ENCODE measurements at regions not wholly inside any gene's neighbourhood (a gene's known extent, or its start where the extent isn't known, plus 50 kb on each side); places are given as distances from the start of the nearest gene placed in this dataset.

- Histone ChIP-seq H3F3A (replicated peaks; ENCODE audit: insufficient read depth) (no peaks in the 10 kb centered on the region), H4K20me1 (ENCODE audit: insufficient read depth) (no peaks in the 10 kb centered on the region), H2AFZ (ENCODE audit: low read depth) (no peak overlapping the region), H3K4me3 (ENCODE audit: low read depth in 2 of 2, low read length in 1 of 2) (no peak overlapping the region), H3K4me2 (no peak overlapping the region), H3K4me1 (ENCODE audit: control insufficient read depth in 1 of 2, insufficient read depth in 2 of 2, low read depth in 1 of 2, low read length in 1 of 2) (no peaks in the 10 kb centered on the region), H3K27ac (ENCODE audit: low read depth in 2 of 2, low read length in 1 of 2) (no peak overlapping the region), H3K9ac (no peak overlapping the region), H3K9me3 (no peaks in the 10 kb centered on the region), H3K27me3 (ENCODE audit: insufficient read depth) (no peaks in the 10 kb centered on the region; the same call in 1 of the 2 replicates), H3K9me2 (no peaks in the 10 kb centered on the region), H3K36me3 (replicated peaks in 1 of 2; ENCODE audit: control insufficient read depth in 1 of 2, insufficient read depth in 2 of 2, low read length in 1 of 2) (no peaks in the 10 kb centered on the region), H3K79me2 (ENCODE audit: insufficient read depth) (no peaks in the 10 kb centered on the region)
- 0% methylated on average over 4 of the region's 5 CpGs for WGBS (ENCODE audit: low lambda C conversion rate)
- DNase-seq, result no peak
- TF ChIP-seq RFX5 (IDR thresholded peaks at IDR 0.05; ENCODE audit: low read length), result no peak
- no peak for TF ChIP-seq EP300 (IDR thresholded peaks at IDR 0.05; ENCODE audit: borderline replicate concordance in 1 of 2, low read depth in 1 of 2, low read length in 1 of 2)
- no peak for TF ChIP-seq GABPA (IDR thresholded peaks at IDR 0.05; ENCODE audit: low read depth)
- no peak for TF ChIP-seq IRF3 (IDR thresholded peaks at IDR 0.05; ENCODE audit: low read depth, low read length)
- no peak for TF ChIP-seq MEF2A (IDR thresholded peaks at IDR 0.05; ENCODE audit: borderline replicate concordance, low read depth)
- no peak for TF ChIP-seq NRF1 (IDR thresholded peaks at IDR 0.05; ENCODE audit: low read depth, low read length)
- TF ChIP-seq JUND (IDR thresholded peaks at IDR 0.05), result no peak
- no peak for TF ChIP-seq SIN3A (IDR thresholded peaks at IDR 0.05; ENCODE audit: borderline replicate concordance, low read depth, low read length)
- TF ChIP-seq YY1 (IDR thresholded peaks at IDR 0.05; ENCODE audit: low read depth), result no peak
- no peak for TF ChIP-seq TCF12 (IDR thresholded peaks at IDR 0.05)
- no peak for TF ChIP-seq ELF1 (IDR thresholded peaks at IDR 0.05)
- TF ChIP-seq POLR2AphosphoS5 (IDR thresholded peaks at IDR 0.05; ENCODE audit: low read depth, low read length), result no peak
- TF ChIP-seq MXI1 (IDR thresholded peaks at IDR 0.05; ENCODE audit: low read depth, low read length), result no peak
- TF ChIP-seq, protein P1, sequence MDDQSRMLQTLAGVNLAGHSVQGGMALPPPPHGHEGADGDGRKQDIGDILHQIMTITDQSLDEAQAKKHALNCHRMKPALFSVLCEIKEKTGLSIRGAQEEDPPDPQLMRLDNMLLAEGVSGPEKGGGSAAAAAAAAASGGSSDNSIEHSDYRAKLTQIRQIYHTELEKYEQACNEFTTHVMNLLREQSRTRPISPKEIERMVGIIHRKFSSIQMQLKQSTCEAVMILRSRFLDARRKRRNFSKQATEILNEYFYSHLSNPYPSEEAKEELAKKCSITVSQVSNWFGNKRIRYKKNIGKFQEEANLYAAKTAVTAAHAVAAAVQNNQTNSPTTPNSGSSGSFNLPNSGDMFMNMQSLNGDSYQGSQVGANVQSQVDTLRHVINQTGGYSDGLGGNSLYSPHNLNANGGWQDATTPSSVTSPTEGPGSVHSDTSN (IDR thresholded peaks at IDR 0.05), result no peak
- no peak for TF ChIP-seq FOXM1 (IDR thresholded peaks at IDR 0.05; ENCODE audit: low read depth)
- TF ChIP-seq NFIC (IDR thresholded peaks at IDR 0.05; ENCODE audit: borderline replicate concordance), result no peak
- TF ChIP-seq, protein P2, sequence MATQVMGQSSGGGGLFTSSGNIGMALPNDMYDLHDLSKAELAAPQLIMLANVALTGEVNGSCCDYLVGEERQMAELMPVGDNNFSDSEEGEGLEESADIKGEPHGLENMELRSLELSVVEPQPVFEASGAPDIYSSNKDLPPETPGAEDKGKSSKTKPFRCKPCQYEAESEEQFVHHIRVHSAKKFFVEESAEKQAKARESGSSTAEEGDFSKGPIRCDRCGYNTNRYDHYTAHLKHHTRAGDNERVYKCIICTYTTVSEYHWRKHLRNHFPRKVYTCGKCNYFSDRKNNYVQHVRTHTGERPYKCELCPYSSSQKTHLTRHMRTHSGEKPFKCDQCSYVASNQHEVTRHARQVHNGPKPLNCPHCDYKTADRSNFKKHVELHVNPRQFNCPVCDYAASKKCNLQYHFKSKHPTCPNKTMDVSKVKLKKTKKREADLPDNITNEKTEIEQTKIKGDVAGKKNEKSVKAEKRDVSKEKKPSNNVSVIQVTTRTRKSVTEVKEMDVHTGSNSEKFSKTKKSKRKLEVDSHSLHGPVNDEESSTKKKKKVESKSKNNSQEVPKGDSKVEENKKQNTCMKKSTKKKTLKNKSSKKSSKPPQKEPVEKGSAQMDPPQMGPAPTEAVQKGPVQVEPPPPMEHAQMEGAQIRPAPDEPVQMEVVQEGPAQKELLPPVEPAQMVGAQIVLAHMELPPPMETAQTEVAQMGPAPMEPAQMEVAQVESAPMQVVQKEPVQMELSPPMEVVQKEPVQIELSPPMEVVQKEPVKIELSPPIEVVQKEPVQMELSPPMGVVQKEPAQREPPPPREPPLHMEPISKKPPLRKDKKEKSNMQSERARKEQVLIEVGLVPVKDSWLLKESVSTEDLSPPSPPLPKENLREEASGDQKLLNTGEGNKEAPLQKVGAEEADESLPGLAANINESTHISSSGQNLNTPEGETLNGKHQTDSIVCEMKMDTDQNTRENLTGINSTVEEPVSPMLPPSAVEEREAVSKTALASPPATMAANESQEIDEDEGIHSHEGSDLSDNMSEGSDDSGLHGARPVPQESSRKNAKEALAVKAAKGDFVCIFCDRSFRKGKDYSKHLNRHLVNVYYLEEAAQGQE (IDR thresholded peaks at IDR 0.05; ENCODE audit: low read depth, low read length), result no peak
- no peak for TF ChIP-seq FOSL2 (IDR thresholded peaks at IDR 0.05; ENCODE audit: borderline replicate concordance, low read depth)
- no peak for TF ChIP-seq RXRA (IDR thresholded peaks at IDR 0.05; ENCODE audit: borderline replicate concordance, low read depth)
- CTCF ChIA-PET, result no interaction called here
- POLR2A ChIA-PET, result no interaction called here
These were observed 247.9 kb upstream of the IRX1 start for GRCh38 chr5:3347741-3348140.
